ENCODE measurements at regions not wholly inside any gene's neighbourhood (a gene's known extent, or its start where the extent isn't known, plus 50 kb on each side); places are given as distances from the start of the nearest gene placed in this dataset.

DNA sequence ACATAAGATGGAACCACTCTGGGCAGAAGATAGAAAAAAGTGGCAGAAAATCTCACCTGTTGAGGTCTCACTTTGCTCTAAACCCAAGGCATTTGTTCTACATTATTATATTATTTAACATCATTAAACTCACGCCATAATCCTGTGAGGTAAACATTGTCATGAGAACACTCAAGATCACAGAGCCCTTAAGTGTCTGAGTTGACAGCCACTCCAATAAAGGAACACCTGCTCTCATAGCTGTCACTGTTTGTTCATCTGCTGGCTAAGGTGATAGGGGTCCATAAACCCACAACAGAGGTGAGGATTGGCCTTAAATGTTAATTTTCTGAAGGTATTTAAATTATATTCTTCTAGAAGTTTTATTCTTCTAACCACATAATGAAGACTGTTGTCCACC lies 439.7 kb downstream of the RIT2 start:
- Histone ChIP-seq H3K27ac (no peak overlapping the region), H3K36me3 (ENCODE audit: insufficient read depth, low read length) (no peaks in the 10 kb centered on the region), H3K4me3 (no peak overlapping the region), H3K9ac (ENCODE audit: insufficient read length) (no peak overlapping the region), H3K9me3 (ENCODE audit: low read depth, low read length) (no peaks in the 10 kb centered on the region)
- TF ChIP-seq POLR2AphosphoS5 (IDR thresholded peaks at IDR 0.05; ENCODE audit: borderline replicate concordance, low read depth, low read length) (no peak), EZH2 (IDR thresholded peaks at IDR 0.05) (no peak), FOXP2 (optimal IDR thresholded peaks at IDR 0.05; ENCODE audit: control extremely low read depth, extremely low read length, insufficient read depth) (no peak)
- DNase-seq (ENCODE audit: low read depth, low spot score): no peak

GRCh38 chr18:42683094-42683493 lies 432.4 kb downstream of the RIT2 start:
- H3K9ac ChIP-seq (ENCODE audit: insufficient read length): no peak overlapping the region
- H3K9me3 ChIP-seq (ENCODE audit: low read depth, low read length): 0 out of 2 replicates have a peak, but pooled peaks cover 2% of the 10 kb centered on the region
- H3K4me3 ChIP-seq: no peak overlapping the region
- no peak overlapping the region for H3K27ac ChIP-seq
- no peak for TF ChIP-seq FOXP2 (optimal IDR thresholded peaks at IDR 0.05; ENCODE audit: control extremely low read depth, extremely low read length, insufficient read depth)
- TF ChIP-seq EZH2 (IDR thresholded peaks at IDR 0.05): no peak
- no peak for TF ChIP-seq POLR2AphosphoS5 (IDR thresholded peaks at IDR 0.05; ENCODE audit: borderline replicate concordance, low read depth, low read length)
- no peak for DNase-seq (ENCODE audit: low read depth, low spot score)
- no peaks in the 10 kb centered on the region for H3K36me3 ChIP-seq (ENCODE audit: insufficient read depth, low read length)

DNA sequence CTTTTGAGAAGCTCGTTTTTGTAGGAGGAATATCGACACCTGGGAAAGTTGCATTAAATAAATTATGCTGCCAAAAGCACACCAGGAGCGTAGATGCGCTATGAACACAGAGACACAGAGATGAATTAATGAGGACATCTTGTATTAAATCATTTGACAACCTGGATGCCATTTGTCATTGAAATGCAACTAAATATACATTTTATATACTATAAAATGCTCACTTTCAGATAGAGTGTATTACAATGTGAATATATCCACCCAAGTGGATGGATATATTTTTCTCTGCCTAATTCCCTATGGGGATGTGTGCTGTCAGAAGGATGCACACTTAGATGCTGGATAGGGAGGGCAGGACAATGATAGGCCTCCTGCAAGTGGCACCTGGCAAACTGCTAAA lies 426.2 kb downstream of the RIT2 start:
- DNase-seq (ENCODE audit: low read depth, low spot score): no peak
- H3K9me3 ChIP-seq (ENCODE audit: low read depth, low read length): 0 out of 2 replicates have a peak, but pooled peaks cover 2% of the 10 kb centered on the region
- no peak overlapping the region for H3K9ac ChIP-seq (ENCODE audit: insufficient read length)
- H3K4me3 ChIP-seq: no peak overlapping the region
- TF ChIP-seq EZH2 (IDR thresholded peaks at IDR 0.05) (no peak), FOXP2 (optimal IDR thresholded peaks at IDR 0.05; ENCODE audit: control extremely low read depth, extremely low read length, insufficient read depth) (no peak), POLR2AphosphoS5 (IDR thresholded peaks at IDR 0.05; ENCODE audit: borderline replicate concordance, low read depth, low read length) (no peak)
- H3K36me3 ChIP-seq (ENCODE audit: insufficient read depth, low read length): no peaks in the 10 kb centered on the region
- H3K27ac ChIP-seq: no peak overlapping the region

All from SK-N-MC (cell line).